HEK293 (cell line): ENCODE measurements at regions not wholly inside any gene's neighbourhood (a gene's known extent, or its start where the extent isn't known, plus 50 kb on each side); places are given as distances from the start of the nearest gene placed in this dataset.

ENCODE experiments used
- CTCF ChIA-PET: fragments of 350-600 bp; formaldehyde crosslinking; extraction: SDS; loops from one replicate; lab custom pipeline; 2021; ENCODE audit warnings: antibody characterized with exemption; lab: Yijun Ruan, JAX
- POLR2A ChIA-PET: fragments of 300-600 bp; formaldehyde crosslinking; extraction: SDS; loops from one replicate; lab custom pipeline; 2020; ENCODE audit warnings: antibody characterized with exemption, inconsistent platforms; lab: Yijun Ruan, JAX
- H3K27ac ChIP-seq: fragments of 200-500 bp; sonication (Bioruptor generic); 2 replicates; pipeline ENCODE4 v1.5.1; 2014; ENCODE audit warnings: low read depth, low read length, control low read depth, inconsistent platforms; ENCODE audit errors: extremely low read depth
- H3K36me3 ChIP-seq, 2 experiments: fragments of 200-500 bp in 1 of 2; sonication (Bioruptor generic) in 1 of 2; 1 replicate in 1 of 2; 2 replicates in 1 of 2; pipeline ENCODE4 v1.5.1; 2014 to 2017; ENCODE audit warnings: inconsistent platforms in 2 of 2, low read length in 2 of 2; ENCODE audit not compliant: control insufficient read depth in 2 of 2, insufficient read depth in 1 of 2
- H3K4me1 ChIP-seq: fragments of 200-500 bp; sonication (Bioruptor generic); 2 replicates; pipeline ENCODE4 v1.5.1; 2014; ENCODE audit warnings: mild to moderate bottlenecking, low read length, inconsistent platforms; ENCODE audit not compliant: control insufficient read depth, insufficient read depth
- H3K4me3 ChIP-seq: 2 replicates; pipeline ENCODE4 v1.5.1; 2011; ENCODE audit warnings: low read depth, mild to moderate bottlenecking, control low read depth, low read length, moderate library complexity
- H3K9me3 ChIP-seq: fragments of 200-500 bp; sonication (Bioruptor generic); 2 replicates; pipeline ENCODE4 v1.5.1; 2014; ENCODE audit warnings: low read depth, low read length, inconsistent platforms; ENCODE audit not compliant: control insufficient read depth, insufficient read depth
- PBX3 ChIP-seq: sonication (generic); formaldehyde crosslinking; IDR thresholded peaks from 2 replicates; pipeline ENCODE4 v1.8.1; 2022; ENCODE audit warnings: mild to moderate bottlenecking, moderate library complexity, missing genetic modification reagents
- PRDM1 ChIP-seq: fragments of 450-650 bp; formaldehyde crosslinking; IDR thresholded peaks from 2 replicates; pipeline ENCODE4; 2016; ENCODE audit warnings: missing biosample characterization, missing genetic modification characterization
- PRDM4 ChIP-seq: fragments of 450-650 bp; formaldehyde crosslinking; IDR thresholded peaks from 2 replicates; pipeline ENCODE4 v1.5.1; 2017; ENCODE audit warnings: missing biosample characterization, missing genetic modification characterization
- PRDM6 ChIP-seq: fragments of 450-650 bp; formaldehyde crosslinking; IDR thresholded peaks from 2 replicates; pipeline ENCODE4 v1.5.1; 2017; ENCODE audit warnings: missing biosample characterization, missing genetic modification characterization
- SCRT1 ChIP-seq: fragments of 450-650 bp; formaldehyde crosslinking; IDR thresholded peaks from 2 replicates; pipeline ENCODE4 v1.5.1; 2016; ENCODE audit warnings: missing biosample characterization, missing genetic modification characterization, borderline replicate concordance
- SP7 ChIP-seq: fragments of 450-650 bp; formaldehyde crosslinking; IDR thresholded peaks from 2 replicates; pipeline ENCODE4 v1.5.1; 2016; ENCODE audit warnings: missing biosample characterization, missing genetic modification characterization
- ZBTB1 ChIP-seq: fragments of 450-650 bp; formaldehyde crosslinking; IDR thresholded peaks from 2 replicates; pipeline ENCODE4 v1.5.1; 2016; ENCODE audit warnings: missing biosample characterization, missing genetic modification characterization
- ZFP3 ChIP-seq: fragments of 450-650 bp; formaldehyde crosslinking; IDR thresholded peaks from 2 replicates; pipeline ENCODE4 v1.5.1; 2016; ENCODE audit warnings: low read depth, missing biosample characterization, missing genetic modification characterization
- ZNF140 ChIP-seq: fragments of 450-650 bp; formaldehyde crosslinking; IDR thresholded peaks from 2 replicates; pipeline ENCODE4 v1.5.1; 2016; ENCODE audit warnings: missing biosample characterization, missing genetic modification characterization
- ZNF16 ChIP-seq: fragments of 450-650 bp; formaldehyde crosslinking; IDR thresholded peaks from 2 replicates; pipeline ENCODE4 v1.5.1; 2016; ENCODE audit warnings: low read depth, missing biosample characterization, missing genetic modification characterization
- ZNF26 ChIP-seq: fragments of 450-650 bp; formaldehyde crosslinking; IDR thresholded peaks from 2 replicates; pipeline ENCODE4 v1.5.1; 2016; ENCODE audit warnings: missing biosample characterization, missing genetic modification characterization
- ZNF366 ChIP-seq: fragments of 450-650 bp; formaldehyde crosslinking; conservative IDR thresholded peaks from 2 replicates; pipeline ENCODE4 v1.5.1; 2016; ENCODE audit warnings: missing biosample characterization, missing genetic modification characterization
- ZNF404 ChIP-seq: fragments of 450-650 bp; formaldehyde crosslinking; IDR thresholded peaks from 2 replicates; pipeline ENCODE4 v1.5.1; 2017; ENCODE audit warnings: missing biosample characterization, missing genetic modification characterization
- ZNF488 ChIP-seq: fragments of 450-650 bp; formaldehyde crosslinking; IDR thresholded peaks from 2 replicates; pipeline ENCODE4 v1.5.1; 2016; ENCODE audit warnings: missing biosample characterization, missing genetic modification characterization
- ZNF501 ChIP-seq: fragments of 450-650 bp; formaldehyde crosslinking; IDR thresholded peaks from 2 replicates; pipeline ENCODE4 v1.5.1; 2016; ENCODE audit warnings: missing biosample characterization, missing genetic modification characterization
- ZNF544 ChIP-seq: fragments of 450-650 bp; formaldehyde crosslinking; IDR thresholded peaks from 2 replicates; pipeline ENCODE4 v1.5.0; 2017; ENCODE audit warnings: missing biosample characterization, missing genetic modification characterization
- ZNF560 ChIP-seq: fragments of 450-650 bp; formaldehyde crosslinking; IDR thresholded peaks from 2 replicates; pipeline ENCODE4 v1.5.1; 2017; ENCODE audit warnings: missing biosample characterization, missing genetic modification characterization, borderline replicate concordance
- ZNF76 ChIP-seq: fragments of 450-650 bp; formaldehyde crosslinking; IDR thresholded peaks from 2 replicates; pipeline ENCODE4; 2016; ENCODE audit warnings: low read depth, missing biosample characterization, missing genetic modification characterization, borderline replicate concordance
- ZNF785 ChIP-seq: fragments of 450-650 bp; formaldehyde crosslinking; IDR thresholded peaks from 2 replicates; pipeline ENCODE4 v1.5.1; 2016; ENCODE audit warnings: missing biosample characterization, missing genetic modification characterization
- ZNF843 ChIP-seq: fragments of 450-650 bp; formaldehyde crosslinking; IDR thresholded peaks from 2 replicates; pipeline ENCODE4 v1.5.1; 2016; ENCODE audit warnings: missing biosample characterization, missing genetic modification characterization
- ZSCAN16 ChIP-seq: fragments of 450-650 bp; formaldehyde crosslinking; IDR thresholded peaks from 2 replicates; pipeline ENCODE4 v1.5.1; 2016; ENCODE audit warnings: missing biosample characterization, missing genetic modification characterization

- ChIA-PET POLR2A (no interaction called here), CTCF (no interaction called here)
- Histone ChIP-seq H3K27ac (no peak overlapping the region), H3K36me3 (no peaks in the 10 kb centered on the region), H3K4me3 (no peak overlapping the region), H3K9me3 (no peaks in the 10 kb centered on the region), H3K4me1 (no peaks in the 10 kb centered on the region)
- no peak for TF ChIP-seq ZNF26
- no peak for TF ChIP-seq SCRT1 (tag by site-specific recombination)
- TF ChIP-seq ZNF843: no peak
- no peak for TF ChIP-seq PBX3 (CRISPR knock-in tag)
- TF ChIP-seq ZNF404 (tag by site-specific recombination): no peak
- TF ChIP-seq ZBTB1 (tag by site-specific recombination): no peak
- no peak for TF ChIP-seq ZFP3 (tag by site-specific recombination)
- no peak for TF ChIP-seq ZNF560 (tag by site-specific recombination)
- TF ChIP-seq ZNF140 (tag by site-specific recombination): no peak
- TF ChIP-seq ZNF785: no peak
- no peak for TF ChIP-seq ZNF501 (tag by site-specific recombination)
- TF ChIP-seq PRDM1: no peak
- no peak for TF ChIP-seq PRDM4 (tag by site-specific recombination)
- TF ChIP-seq ZNF76 (tag by site-specific recombination): no peak
- TF ChIP-seq ZNF366 (tag by site-specific recombination): no peak
- no peak for TF ChIP-seq ZSCAN16
- no peak for TF ChIP-seq PRDM6 (tag by site-specific recombination)
Measured at GRCh38 chr11:101726988-101727387, 143.2 kb upstream of the TRPC6 start.

- no peak overlapping the region for H3K4me3 ChIP-seq
- H3K27ac ChIP-seq: no peak overlapping the region
- ChIA-PET CTCF (interaction anchor here (1.3 kb wide), 1 partner anchor 37 kb away, joined by 3 read pairs; no protein-coding TSS in a partner anchor), POLR2A (no interaction called here)
- no peaks in the 10 kb centered on the region for H3K9me3 ChIP-seq
- TF ChIP-seq ZNF544 (tag by site-specific recombination) (no peak), ZNF16 (no peak), ZNF488 (tag by site-specific recombination) (no peak), SP7 (tag by site-specific recombination) (no peak)
- H3K36me3 ChIP-seq: no peaks in the 10 kb centered on the region
- no peaks in the 10 kb centered on the region for H3K4me1 ChIP-seq
Measured at GRCh38 chr11:101723371-101723770, 139.6 kb upstream of the TRPC6 start.
